ENCODE measurements at regions not wholly inside any gene's neighbourhood (a gene's known extent, or its start where the extent isn't known, plus 50 kb on each side); places are given as distances from the start of the nearest gene placed in this dataset.
"Not testable (repeated sequence)": the region's sequence is repeated elsewhere in the genome, so short reads cannot be mapped to it uniquely, and the experiment has no call there.

GRCh38 chr4:1549638-1550035, 134.5 kb downstream of the FAM53A start:
- no peaks in the 10 kb centered on the region; the same call in 1 of the 2 replicates for H3K9me3 ChIP-seq (ENCODE audit: control insufficient read depth, insufficient read depth, low read length)
- CTCF ChIA-PET = interaction anchor here (0.6 to 1.9 kb wide), 8 partner anchors 11 to 193 kb away, joined by 3 to 5 read pairs (median 3); no protein-coding TSS in a partner anchor
- POLR2A ChIA-PET = no interaction called here
- no peak for DNase-seq (ENCODE audit: low read depth, low spot score)
- peaks cover 17% of the 10 kb centered on the region for H3K27me3 ChIP-seq (ENCODE audit: control insufficient read depth, insufficient read depth, low read length)
- no peak overlapping the region for H3K4me3 ChIP-seq (ENCODE audit: low read depth, low read length)
- H3K27ac ChIP-seq (ENCODE audit: low read depth, low read length) = no peak overlapping the region
- no peak for TF ChIP-seq CTCF (IDR thresholded peaks at IDR 0.05; ENCODE audit: low read depth, low read length)

GRCh38 chr4:1548827-1549637, 135.1 kb downstream of the FAM53A start:
- CTCF ChIA-PET = interaction anchor here (0.6 to 1.9 kb wide), 11 partner anchors 8 to 193 kb away, joined by 3 to 5 read pairs (median 3); no protein-coding TSS in a partner anchor
- H3K27ac ChIP-seq (ENCODE audit: low read depth, low read length); H3K9me3 ChIP-seq (ENCODE audit: control insufficient read depth, insufficient read depth, low read length); H3K4me3 ChIP-seq (ENCODE audit: low read depth, low read length); POLR2A ChIA-PET; DNase-seq (ENCODE audit: low read depth, low spot score): not testable (repeated sequence)
- peaks cover 19% of the 10 kb centered on the region for H3K27me3 ChIP-seq (ENCODE audit: control insufficient read depth, insufficient read depth, low read length)
- TF ChIP-seq CTCF (IDR thresholded peaks at IDR 0.05; ENCODE audit: low read depth, low read length) = peak; percentile 76

- ChIA-PET CTCF (interaction anchor here (0.6 to 1.9 kb wide), 7 partner anchors 9 to 192 kb away, joined by 3 to 5 read pairs (median 4); no protein-coding TSS in a partner anchor), POLR2A (no interaction called here)
- H3K4me3 ChIP-seq (ENCODE audit: low read depth, low read length) = no peak overlapping the region
- no peak for DNase-seq (ENCODE audit: low read depth, low spot score)
- TF ChIP-seq CTCF (IDR thresholded peaks at IDR 0.05; ENCODE audit: low read depth, low read length) = no peak
- no peaks in the 10 kb centered on the region; the same call in 1 of the 2 replicates for H3K9me3 ChIP-seq (ENCODE audit: control insufficient read depth, insufficient read depth, low read length)
- H3K27ac ChIP-seq (ENCODE audit: low read depth, low read length) = no peak overlapping the region
- H3K27me3 ChIP-seq (ENCODE audit: control insufficient read depth, insufficient read depth, low read length) = peaks cover 19% of the 10 kb centered on the region
Measured at GRCh38 chr4:1547856-1548826, 136.0 kb downstream of the FAM53A start.

DNA sequence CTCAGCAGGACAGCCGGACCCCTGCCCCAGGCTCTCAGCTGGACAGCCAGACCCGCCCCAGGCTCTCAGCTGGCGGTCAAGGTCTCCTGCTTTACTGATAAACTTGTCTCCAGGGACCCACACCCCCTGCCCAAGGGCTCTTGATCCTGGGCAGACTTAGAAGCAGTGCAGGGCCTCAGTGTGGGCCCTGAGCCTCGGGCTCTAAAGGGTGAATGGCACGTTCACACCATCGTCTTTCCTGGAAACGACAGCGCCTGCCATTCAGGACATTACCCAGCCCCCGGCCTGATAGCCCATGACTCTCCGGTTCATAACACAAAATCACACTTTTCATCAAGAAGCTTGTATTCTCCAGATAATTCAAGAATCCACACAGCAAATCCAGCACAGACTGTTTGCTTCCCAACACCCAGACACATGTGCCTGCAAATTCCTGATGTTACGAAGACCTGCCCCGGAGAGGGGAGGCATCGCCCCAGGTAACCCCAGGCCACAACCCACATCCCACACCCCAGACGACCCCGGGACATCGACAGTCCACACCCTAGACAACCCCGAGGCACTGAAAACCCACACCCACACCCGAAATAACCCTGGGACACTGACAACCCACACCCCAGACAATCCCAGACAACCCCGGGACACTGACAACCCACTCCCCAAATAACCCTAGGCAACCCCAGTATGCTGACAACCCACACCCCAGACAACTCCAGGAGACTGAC, 136.8 kb downstream of the FAM53A start:
- H3K27ac ChIP-seq (ENCODE audit: low read depth, low read length) = no peak overlapping the region
- ChIA-PET CTCF (no interaction called here), POLR2A (no interaction called here)
- H3K27me3 ChIP-seq (ENCODE audit: control insufficient read depth, insufficient read depth, low read length) = peaks cover 17% of the 10 kb centered on the region
- H3K4me3 ChIP-seq (ENCODE audit: low read depth, low read length) = no peak overlapping the region
- no peaks in the 10 kb centered on the region; the same call in 1 of the 2 replicates for H3K9me3 ChIP-seq (ENCODE audit: control insufficient read depth, insufficient read depth, low read length)
- no peak for DNase-seq (ENCODE audit: low read depth, low spot score)
- TF ChIP-seq CTCF (IDR thresholded peaks at IDR 0.05; ENCODE audit: low read depth, low read length) = no peak

Data from AG04450 (cell line).